ENCODE measurements at regions not wholly inside any gene's neighbourhood (a gene's known extent, or its start where the extent isn't known, plus 50 kb on each side); places are given as distances from the start of the nearest gene placed in this dataset.

GRCh38 chr17:72414032-72414396 lies 293.2 kb downstream of the SOX9 start:
- no peak for DNase-seq

- DNase-seq: no peak
These were observed 294.4 kb downstream of the SOX9 start for GRCh38 chr17:72414967-72415853.

GRCh38 chr17:72416054-72416675 lies 295.3 kb downstream of the SOX9 start:
- DNase-seq: no peak

- no peak for DNase-seq
These were observed 296.1 kb downstream of the SOX9 start for GRCh38 chr17:72416905-72417304.

GRCh38 chr17:72417627-72418026 lies 296.8 kb downstream of the SOX9 start:
- DNase-seq: no peak

- DNase-seq: no peak
These were observed 299.3 kb downstream of the SOX9 start for GRCh38 chr17:72419866-72420774.

GRCh38 chr17:72420775-72421127 lies 299.9 kb downstream of the SOX9 start:
- DNase-seq: no peak

- no peak for DNase-seq
These were observed 300.6 kb downstream of the SOX9 start for GRCh38 chr17:72421128-72422092.

GRCh38 chr17:72422204-72422504 lies 301.3 kb downstream of the SOX9 start:
- no peak for DNase-seq

GRCh38 chr17:72422505-72423285 lies 301.9 kb downstream of the SOX9 start:
- no peak for DNase-seq

- no peak for DNase-seq
These were observed 302.4 kb downstream of the SOX9 start for GRCh38 chr17:72423286-72423589.

- DNase-seq: no peak
These were observed 302.9 kb downstream of the SOX9 start for GRCh38 chr17:72423718-72424117.

- no peak for DNase-seq
These were observed 303.8 kb downstream of the SOX9 start for GRCh38 chr17:72424505-72425117.

- no peak for DNase-seq
These were observed 304.4 kb downstream of the SOX9 start for GRCh38 chr17:72425133-72425793.

- no peak for DNase-seq
These were observed 305.0 kb downstream of the SOX9 start for GRCh38 chr17:72425794-72426168.

GRCh38 chr17:72426321-72426720 lies 305.5 kb downstream of the SOX9 start:
- DNase-seq: no peak

- no peak for DNase-seq
These were observed 306.3 kb downstream of the SOX9 start for GRCh38 chr17:72426948-72427760.

- DNase-seq: no peak
These were observed 306.9 kb downstream of the SOX9 start for GRCh38 chr17:72427761-72428109.

GRCh38 chr17:72429066-72429638 lies 308.3 kb downstream of the SOX9 start:
- no peak for DNase-seq

Measured in T-helper 9 cell (primary cell).